Activated naive CD4-positive, alpha-beta T cell treated with anti-CD3 and anti-CD28 coated beads, Interleukin-2, amount 50 U/mL, for 72 hours (primary cell): ENCODE measurements at regions not wholly inside any gene's neighbourhood (a gene's known extent, or its start where the extent isn't known, plus 50 kb on each side); places are given as distances from the start of the nearest gene placed in this dataset.

Experiments used
- ATAC-seq, 2 donors: fragments of 150-1000 bp; cut with Tn5 transposase; 2 replicates each; pipeline ENCODE4 v1.10.0; 2021; ENCODE audit warnings: mild to moderate bottlenecking in 2 of 2, moderate library complexity in 2 of 2
- DNase-seq, 2 donors: peaks; one replicate each; pipeline ENCODE4 v3.0.0; 2021 to 2022; ENCODE audit warnings: low spot score in 2 of 2
- H3K27ac Mint-ChIP-seq, 2 donors: one replicate each; pipeline ENCODE4 v1.8.0; 2022; ENCODE audit warnings: mild to moderate bottlenecking in 2 of 2, mixed read lengths in 2 of 2
- H3K36me3 Mint-ChIP-seq, 2 donors: one replicate each; pipeline ENCODE4 v1.8.0; 2022; ENCODE audit warnings: mixed read lengths in 2 of 2
- H3K9me3 Mint-ChIP-seq, 2 donors: one replicate each; pipeline ENCODE4 v1.8.0; 2022; ENCODE audit warnings: mixed read lengths in 2 of 2

DNA sequence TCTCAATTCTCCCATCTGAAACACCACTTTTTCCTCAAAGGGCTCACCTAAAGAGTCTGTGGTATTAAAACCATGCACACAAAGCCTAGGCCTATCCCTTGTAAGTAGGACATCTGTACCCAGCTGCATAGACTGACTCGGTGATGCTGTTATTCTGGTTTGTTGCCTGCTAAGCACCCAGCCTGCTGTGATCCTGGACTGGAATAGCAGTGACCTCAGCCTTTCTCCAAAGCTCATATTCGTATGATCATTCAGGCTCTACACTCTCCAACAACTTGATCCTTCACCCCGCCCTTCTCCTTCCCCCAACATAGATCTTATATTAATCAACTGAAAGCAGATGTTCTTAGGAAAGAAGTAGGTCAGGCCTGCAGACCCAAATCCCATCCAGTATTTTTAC, 81.4 kb upstream of the WWC1 start:
- no peak for ATAC-seq

GRCh38 chr5:168211245-168211644, 80.2 kb upstream of the WWC1 start:
- DNase-seq = no peak
- ATAC-seq = no peak
- Mint-ChIP-seq H3K27ac (no peak overlapping the region), H3K36me3 (no peaks in the 10 kb centered on the region), H3K9me3 (no peaks in the 10 kb centered on the region)

More for the DNA sequence above, 81.4 kb upstream of the WWC1 start:
- no peak for DNase-seq
- no peaks in the 10 kb centered on the region for H3K9me3 Mint-ChIP-seq
- no peaks in the 10 kb centered on the region for H3K36me3 Mint-ChIP-seq
- H3K27ac Mint-ChIP-seq = no peak overlapping the region

GRCh38 chr5:168211936-168212335, 79.5 kb upstream of the WWC1 start:
- ATAC-seq = no peak
- Mint-ChIP-seq H3K27ac (no peak overlapping the region), H3K36me3 (no peaks in the 10 kb centered on the region), H3K9me3 (no peaks in the 10 kb centered on the region)
- no peak for DNase-seq

- ATAC-seq (peak in 1 of 2 donors; percentile 75), DNase-seq (no peak)
- Mint-ChIP-seq H3K9me3 (no peaks in the 10 kb centered on the region), H3K36me3 (no peaks in the 10 kb centered on the region), H3K27ac (no peak overlapping the region)
Observed at GRCh38 chr5:168214071-168214470, 77.4 kb upstream of the WWC1 start.

DNA sequence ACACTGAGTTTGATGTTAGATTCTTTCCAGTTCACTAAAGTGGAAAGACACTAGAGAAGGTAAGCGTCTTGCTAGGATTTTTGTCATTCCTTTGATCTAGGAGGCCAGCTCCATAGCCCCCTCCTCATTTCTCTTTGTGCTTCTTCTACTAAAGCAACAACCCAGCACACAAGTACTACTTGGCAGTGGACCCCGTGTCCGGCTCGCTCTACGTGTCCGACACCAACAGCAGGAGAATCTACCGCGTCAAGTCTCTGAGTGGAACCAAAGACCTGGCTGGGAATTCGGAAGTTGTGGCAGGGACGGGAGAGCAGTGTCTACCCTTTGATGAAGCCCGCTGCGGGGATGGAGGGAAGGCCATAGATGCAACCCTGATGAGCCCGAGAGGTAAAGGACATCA, 76.6 kb upstream of the WWC1 start:
- DNase-seq = no peak
- H3K36me3 Mint-ChIP-seq = no peaks in the 10 kb centered on the region
- no peak overlapping the region for H3K27ac Mint-ChIP-seq
- no peaks in the 10 kb centered on the region for H3K9me3 Mint-ChIP-seq
- no peak for ATAC-seq

DNA sequence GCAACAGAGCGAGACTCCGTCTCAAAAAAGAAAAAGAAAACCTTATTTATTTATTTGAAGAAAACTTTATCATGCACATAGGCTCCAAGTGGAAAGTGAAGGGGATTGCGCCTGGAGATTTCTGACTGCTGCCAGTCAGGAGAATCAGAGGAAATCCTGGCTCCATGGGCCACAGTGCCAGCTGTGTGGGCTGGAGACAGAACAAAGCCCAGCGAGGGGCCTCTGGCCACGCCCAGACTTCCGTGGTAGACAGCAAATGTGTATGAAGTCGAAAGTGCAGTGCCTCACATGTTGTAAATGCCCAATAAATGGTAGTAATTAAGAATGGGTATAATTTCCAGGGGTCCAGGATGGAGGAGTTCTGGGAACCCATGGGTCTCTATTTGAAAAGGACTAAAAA, 75.8 kb upstream of the WWC1 start:
- ATAC-seq = no peak
- DNase-seq = no peak
- no peaks in the 10 kb centered on the region for H3K9me3 Mint-ChIP-seq
- H3K36me3 Mint-ChIP-seq = no peaks in the 10 kb centered on the region
- no peak overlapping the region for H3K27ac Mint-ChIP-seq

DNA sequence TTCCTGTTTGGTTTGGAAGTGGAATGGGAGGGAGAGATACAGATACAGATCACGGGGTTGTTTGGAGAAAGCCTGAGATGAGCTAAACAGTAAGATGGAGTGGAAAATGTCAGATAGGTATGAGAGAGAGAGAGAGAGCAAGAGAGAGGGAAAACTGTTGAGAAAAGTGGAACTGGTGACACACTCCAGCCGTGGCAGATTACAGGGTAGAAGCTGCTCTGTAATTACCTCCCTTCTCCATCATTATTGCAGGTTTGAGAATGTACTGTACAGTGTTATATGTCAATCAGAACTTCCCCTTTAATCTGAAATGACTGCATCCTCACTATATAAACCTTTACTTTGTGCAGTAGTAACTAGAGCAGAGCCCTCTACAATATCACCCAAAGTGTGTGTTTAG, 74.5 kb upstream of the WWC1 start:
- Mint-ChIP-seq H3K36me3 (no peaks in the 10 kb centered on the region), H3K9me3 (no peaks in the 10 kb centered on the region), H3K27ac (no peak overlapping the region)
- ATAC-seq (no peak), DNase-seq (no peak)

GRCh38 chr5:168217497-168217896, 73.9 kb upstream of the WWC1 start:
- no peak for DNase-seq
- no peak for ATAC-seq
- Mint-ChIP-seq H3K27ac (no peak overlapping the region), H3K36me3 (no peaks in the 10 kb centered on the region), H3K9me3 (no peaks in the 10 kb centered on the region)

DNA sequence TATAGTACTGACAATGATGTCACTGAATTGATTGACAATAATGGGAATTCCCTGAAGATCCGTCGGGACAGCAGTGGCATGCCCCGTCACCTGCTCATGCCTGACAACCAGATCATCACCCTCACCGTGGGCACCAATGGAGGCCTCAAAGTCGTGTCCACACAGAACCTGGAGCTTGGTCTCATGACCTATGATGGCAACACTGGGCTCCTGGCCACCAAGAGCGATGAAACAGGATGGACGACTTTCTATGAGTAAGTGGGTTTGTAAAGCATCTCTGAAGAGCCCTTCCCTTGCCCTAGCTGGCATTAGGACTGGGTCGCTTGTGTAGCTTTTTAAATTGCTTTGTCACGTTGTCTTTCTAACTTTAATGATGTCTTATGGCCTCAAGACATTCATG, 72.7 kb upstream of the WWC1 start:
- ATAC-seq (no peak), DNase-seq (no peak)
- Mint-ChIP-seq H3K36me3 (no peaks in the 10 kb centered on the region), H3K27ac (peak overlapping the region in 1 of 2 donors; percentile 48), H3K9me3 (no peaks in the 10 kb centered on the region)

DNA sequence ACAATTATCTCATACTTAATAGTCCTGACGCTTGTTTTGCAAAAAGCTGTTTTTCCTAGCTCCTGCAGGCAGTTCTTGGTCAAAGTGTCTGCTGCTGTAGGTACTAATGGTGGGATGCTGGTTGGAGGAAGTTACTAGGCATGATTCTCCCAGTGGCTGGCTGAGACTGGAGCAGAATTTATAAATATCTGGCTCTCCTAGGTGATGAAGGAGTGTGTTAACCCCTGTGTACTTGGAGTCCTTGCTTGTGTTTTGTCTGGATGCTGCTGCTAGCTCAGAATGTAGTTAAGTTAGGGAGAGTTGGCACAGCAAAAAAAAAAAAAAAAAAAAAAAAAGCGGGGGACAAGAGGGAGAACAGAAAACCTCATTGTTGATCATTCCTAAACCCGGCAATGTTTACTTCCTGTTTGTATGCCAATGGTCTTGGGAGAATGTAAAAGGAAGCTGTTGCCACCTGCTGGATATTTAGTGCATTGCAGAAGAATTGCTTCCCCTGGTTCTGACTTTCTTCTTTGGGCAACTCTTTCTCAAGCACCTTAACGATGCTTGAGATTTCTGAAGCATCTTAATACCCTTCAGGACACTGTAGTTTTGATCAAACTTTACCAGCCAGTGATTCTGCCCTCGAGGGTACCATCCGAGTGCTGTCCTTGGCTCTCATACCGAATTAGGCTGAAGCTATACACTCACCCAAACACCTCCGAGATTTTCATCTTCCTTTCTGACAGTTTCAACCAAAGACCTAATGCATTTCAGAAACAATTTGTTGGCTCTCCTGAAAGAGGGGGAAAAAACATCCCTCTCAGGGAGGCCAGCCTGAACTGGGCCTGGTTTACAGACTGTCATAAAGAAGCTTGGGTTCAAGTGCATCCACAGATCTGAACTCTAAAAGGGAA, 71.7 kb upstream of the WWC1 start:
- Mint-ChIP-seq H3K36me3 (peaks cover 0 to under 1% of the 10 kb centered on the region in 2 donors), H3K27ac (peak overlapping the region in 1 of 2 donors; percentile 48), H3K9me3 (no peaks in the 10 kb centered on the region)
- DNase-seq (peak in 1 of 2 donors; percentile 56), ATAC-seq (peak; percentile 68 to 79)

DNA sequence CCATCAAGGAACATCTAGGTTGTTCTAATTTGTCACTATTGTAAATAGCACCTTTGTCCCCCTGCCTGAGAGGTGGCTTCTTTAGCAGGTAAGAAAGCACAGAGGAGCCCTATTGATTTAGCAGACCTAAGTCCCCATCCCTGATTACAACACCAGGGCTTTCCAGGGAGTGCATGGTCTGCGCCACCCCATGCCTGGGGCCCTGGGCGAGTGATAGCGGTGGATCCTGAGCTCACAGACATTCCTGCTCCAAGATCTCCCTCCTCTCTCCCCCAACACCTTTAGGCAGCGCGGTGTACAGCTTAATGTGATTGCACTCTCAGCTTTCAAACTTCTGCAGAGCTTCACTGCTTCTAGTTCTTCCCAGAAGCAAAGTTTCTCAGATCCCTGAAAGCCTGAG, 67.4 kb upstream of the WWC1 start:
- DNase-seq (no peak), ATAC-seq (no peak)
- Mint-ChIP-seq H3K27ac (no peak overlapping the region), H3K9me3 (peaks cover 4% of the 10 kb centered on the region in 2 donors), H3K36me3 (peaks cover 6 to 20% of the 10 kb centered on the region in 2 donors)

GRCh38 chr5:168226012-168226411, 65.4 kb upstream of the WWC1 start:
- ATAC-seq (no peak), DNase-seq (no peak)
- H3K36me3 Mint-ChIP-seq = peaks cover 11 to 32% of the 10 kb centered on the region in 2 donors
- H3K27ac Mint-ChIP-seq = peak overlapping the region; percentile 3 to 91
- peaks cover 6% of the 10 kb centered on the region in 2 donors for H3K9me3 Mint-ChIP-seq

GRCh38 chr5:168227001-168227400, 64.4 kb upstream of the WWC1 start:
- DNase-seq = peak; percentile 22 to 70
- Mint-ChIP-seq H3K27ac (peak overlapping the region; percentile 91 to 98), H3K9me3 (peaks cover 7 to 12% of the 10 kb centered on the region in 2 donors), H3K36me3 (peaks cover 14 to 35% of the 10 kb centered on the region in 2 donors)
- peak; percentile 69 to 86 for ATAC-seq

DNA sequence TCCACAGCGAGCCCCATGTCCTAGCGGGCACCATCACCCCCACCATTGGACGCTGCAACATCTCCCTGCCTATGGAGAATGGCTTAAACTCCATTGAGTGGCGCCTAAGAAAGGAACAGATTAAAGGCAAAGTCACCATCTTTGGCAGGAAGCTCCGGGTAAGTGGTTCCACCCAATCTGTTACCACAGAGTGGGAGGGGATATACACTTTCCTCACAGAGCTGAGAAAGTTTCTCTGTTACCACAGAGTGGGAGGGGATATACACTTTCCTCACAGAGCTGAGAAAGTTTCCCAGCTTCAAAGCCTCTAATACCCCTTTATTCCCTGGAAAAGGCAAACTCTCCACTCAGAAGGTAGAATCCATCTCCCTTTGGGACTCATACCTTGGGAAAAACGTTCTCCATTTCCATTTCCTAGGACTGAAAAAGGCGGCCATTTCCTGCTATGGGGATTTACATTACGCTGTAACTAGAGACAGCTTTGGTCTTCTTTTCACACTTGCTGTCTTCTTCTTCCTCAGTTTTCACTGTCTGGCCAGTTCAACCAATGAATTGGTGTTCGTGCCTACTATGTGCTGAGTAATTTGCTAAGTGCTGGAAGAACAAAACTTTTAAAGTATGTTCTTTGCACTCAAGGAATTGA, 63.4 kb upstream of the WWC1 start:
- H3K27ac Mint-ChIP-seq = peak overlapping the region; percentile 62 to 91
- ATAC-seq = peak; percentile 89 to 97
- peak; percentile 53 to 70 for DNase-seq
- H3K36me3 Mint-ChIP-seq = peaks cover 15 to 35% of the 10 kb centered on the region in 2 donors
- peaks cover 7 to 14% of the 10 kb centered on the region in 2 donors for H3K9me3 Mint-ChIP-seq

DNA sequence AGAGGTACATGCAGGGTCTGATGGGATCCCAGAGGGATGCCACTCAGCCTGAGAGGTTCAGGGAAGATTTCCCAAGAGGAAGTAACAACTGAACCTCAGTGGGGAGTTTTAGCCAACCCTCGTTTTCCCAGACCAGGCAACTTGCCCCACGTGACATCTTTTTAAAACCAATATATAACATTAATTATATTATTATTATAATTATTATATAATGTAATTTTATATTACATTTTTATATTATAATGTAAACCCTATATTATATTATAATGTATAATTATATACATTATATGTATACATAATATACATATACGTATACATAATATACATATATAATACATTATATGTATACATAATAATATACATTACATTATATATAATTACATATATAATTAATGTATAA, 62.8 kb upstream of the WWC1 start:
- no peak for ATAC-seq
- peaks cover 21 to 41% of the 10 kb centered on the region in 2 donors for H3K36me3 Mint-ChIP-seq
- DNase-seq = no peak
- peaks cover 12 to 19% of the 10 kb centered on the region in 2 donors for H3K9me3 Mint-ChIP-seq
- peak overlapping the region in 1 of 2 donors; percentile 91 for H3K27ac Mint-ChIP-seq

DNA sequence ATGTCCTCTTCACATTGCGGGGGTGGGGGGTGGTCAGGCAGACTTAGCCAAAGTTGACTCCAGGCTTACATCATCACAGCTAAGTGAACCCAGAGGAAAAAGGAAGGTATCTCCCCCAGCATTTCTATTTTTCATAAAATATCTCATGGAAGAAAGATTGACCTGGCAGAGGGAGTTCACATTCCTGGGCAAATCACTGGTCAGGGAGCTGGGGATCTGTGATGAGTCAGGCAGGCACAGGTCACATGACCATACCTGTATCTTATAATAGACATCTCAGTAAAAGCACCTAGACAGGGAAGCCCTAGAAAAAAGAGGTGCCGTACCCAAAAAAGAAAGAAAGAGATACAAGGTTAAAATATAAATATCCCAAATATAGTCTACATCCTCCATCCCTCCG, 57.3 kb upstream of the WWC1 start:
- no peak overlapping the region for H3K27ac Mint-ChIP-seq
- ATAC-seq = no peak
- peaks cover 8 to 16% of the 10 kb centered on the region in 2 donors for H3K9me3 Mint-ChIP-seq
- H3K36me3 Mint-ChIP-seq = peaks cover 16 to 26% of the 10 kb centered on the region in 2 donors
- DNase-seq = no peak

GRCh38 chr5:168238463-168238862, 53.0 kb upstream of the WWC1 start:
- no peak overlapping the region for H3K27ac Mint-ChIP-seq
- no peak for DNase-seq
- H3K36me3 Mint-ChIP-seq = peaks cover 8% of the 10 kb centered on the region in 2 donors
- ATAC-seq = no peak
- peaks cover 2 to 3% of the 10 kb centered on the region in 2 donors for H3K9me3 Mint-ChIP-seq
